Dedifferentiated amniotic fluid mesenchymal stem cell (primary cell): ENCODE measurements at regions not wholly inside any gene's neighbourhood (a gene's known extent, or its start where the extent isn't known, plus 50 kb on each side); places are given as distances from the start of the nearest gene placed in this dataset.
"Not testable (repeated sequence)": the region's sequence is repeated elsewhere in the genome, so short reads cannot be mapped to it uniquely, and the experiment has no call there.

ENCODE experiments used
- DNase-seq: peaks from one replicate; pipeline ENCODE4 v3.0.0-alpha.2; 2016; ENCODE audit errors: extremely low spot score

DNA sequence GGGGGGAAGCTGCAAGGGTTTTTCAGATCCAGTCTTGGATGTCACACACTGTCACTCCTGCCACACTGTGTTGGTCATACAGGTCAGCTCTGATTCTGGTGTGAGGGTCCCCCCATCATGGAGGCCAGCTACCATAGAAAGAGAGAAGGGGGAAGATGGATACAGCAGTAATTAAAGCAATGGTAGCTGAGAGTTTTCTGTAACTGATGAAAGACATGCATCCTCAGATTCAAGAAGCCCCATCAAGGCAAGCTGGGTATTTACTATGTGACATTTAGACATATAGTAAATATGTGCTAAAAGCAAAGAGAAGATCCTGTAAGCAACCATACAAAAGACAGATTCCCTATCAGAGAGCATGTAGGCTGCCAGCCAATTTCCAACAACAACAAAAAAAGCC is 110.9 kb upstream of the COL5A1 start:
- DNase-seq, result no peak

DNA sequence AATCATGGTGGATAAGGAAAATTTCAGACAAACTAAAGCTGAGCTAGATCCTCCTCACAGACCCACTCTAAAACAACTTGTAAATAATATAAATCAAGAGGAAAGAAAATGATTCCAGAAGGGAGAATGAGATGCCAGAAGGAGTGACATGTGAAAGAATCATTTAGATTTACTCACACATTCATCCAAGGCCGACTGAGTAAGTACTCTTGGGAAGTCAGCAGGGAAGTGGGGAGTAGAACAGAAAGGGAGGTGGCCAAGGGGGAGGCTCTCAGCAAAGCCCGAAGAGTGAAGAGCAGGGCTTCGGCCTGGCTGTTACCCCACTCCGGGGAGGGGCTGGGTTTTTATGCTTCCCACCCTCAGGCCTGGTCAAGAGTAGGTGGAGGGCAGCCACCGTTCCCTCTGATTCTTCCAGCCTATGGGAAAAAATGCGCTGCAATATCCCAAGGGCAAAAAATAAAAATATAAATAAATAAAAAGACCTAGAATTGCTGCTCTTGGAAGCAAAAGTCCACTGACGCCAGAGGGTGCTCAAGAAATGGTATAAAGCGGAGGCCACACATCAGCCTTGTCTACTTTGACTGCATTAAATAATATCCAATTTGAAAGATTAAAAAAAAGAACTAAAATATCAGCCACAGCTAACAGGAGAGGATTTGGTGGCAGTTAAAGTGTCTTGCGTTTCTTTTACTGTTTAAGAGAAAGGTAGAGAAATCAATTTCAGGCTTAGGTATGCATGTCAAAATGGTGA is 110.2 kb upstream of the COL5A1 start:
- no peak for DNase-seq

DNA sequence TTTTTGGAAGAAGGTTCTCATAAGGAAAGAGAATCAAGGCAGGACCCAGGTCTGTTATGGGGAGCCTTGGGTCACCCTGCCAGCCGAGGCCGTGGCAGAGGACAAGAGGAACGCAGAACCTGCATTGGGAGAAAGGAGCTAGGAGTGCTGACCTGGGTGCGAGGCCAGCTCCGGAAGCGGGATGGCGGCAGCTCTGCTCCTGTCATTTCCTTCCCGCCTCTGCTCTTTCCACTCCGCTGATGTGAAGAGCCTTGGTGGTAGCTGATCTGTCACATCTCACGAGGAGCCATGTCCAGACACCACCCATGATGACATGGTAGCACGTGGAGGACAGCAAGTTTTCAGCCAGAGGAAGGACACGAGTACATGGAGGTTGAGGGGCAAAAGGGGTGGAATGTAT is 109.5 kb upstream of the COL5A1 start:
- DNase-seq, result no peak

DNA sequence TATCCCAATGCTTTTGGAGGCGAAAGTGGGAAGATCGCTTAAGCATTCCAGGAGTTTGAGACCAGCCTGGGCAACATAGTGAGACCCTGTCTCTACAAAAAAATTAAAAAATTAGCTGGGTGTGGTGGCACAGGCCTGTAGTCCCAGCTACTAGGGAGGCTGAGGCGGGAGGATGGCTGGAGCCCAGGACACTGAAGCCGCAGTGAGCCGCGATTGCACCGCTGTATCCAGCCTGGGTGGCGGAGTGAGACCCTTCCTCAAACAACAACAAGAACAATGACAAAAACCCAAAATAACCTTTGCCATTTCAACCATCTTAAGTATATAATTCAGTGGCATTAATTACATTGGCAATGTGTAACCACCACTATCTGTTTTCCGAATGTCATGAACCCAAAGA is 108.9 kb upstream of the COL5A1 start:
- DNase-seq, result not testable (repeated sequence)

DNA sequence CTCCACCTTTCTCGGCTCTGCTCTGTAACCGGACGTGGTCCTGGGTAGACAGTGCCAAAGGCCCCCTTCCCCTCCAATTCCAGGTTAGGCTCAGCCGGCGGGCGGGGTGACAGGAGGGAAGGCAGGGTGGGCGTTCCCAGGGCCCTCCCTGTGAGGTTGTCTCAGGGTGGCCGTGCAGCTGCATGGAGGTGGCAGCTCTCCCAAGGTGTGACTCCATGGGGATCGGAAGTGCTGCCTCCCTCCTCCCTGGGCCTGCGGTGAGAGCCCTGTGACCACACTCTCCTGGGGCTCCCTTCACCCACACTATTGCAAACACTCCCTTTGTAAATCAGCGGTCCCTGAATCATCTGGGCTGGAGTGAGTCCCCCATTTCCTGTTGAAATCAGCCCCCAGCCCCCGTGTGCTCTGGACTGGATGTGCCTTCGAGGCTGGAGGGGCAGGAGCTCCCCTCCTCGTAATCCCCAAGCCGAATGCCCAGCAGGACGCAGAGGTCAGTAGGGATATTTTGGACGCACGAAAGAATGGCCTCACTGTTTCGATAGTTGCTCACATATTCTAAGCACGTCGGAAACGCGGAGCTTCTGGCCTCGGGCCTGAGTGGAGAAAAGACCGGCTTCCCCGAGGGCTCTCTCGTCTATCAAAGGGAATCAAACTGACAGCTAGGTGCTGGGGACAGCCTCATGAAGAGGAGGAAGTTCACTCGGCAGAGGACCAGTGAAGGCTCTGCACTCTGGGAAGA is 107.6 kb upstream of the COL5A1 start:
- no peak for DNase-seq

DNA sequence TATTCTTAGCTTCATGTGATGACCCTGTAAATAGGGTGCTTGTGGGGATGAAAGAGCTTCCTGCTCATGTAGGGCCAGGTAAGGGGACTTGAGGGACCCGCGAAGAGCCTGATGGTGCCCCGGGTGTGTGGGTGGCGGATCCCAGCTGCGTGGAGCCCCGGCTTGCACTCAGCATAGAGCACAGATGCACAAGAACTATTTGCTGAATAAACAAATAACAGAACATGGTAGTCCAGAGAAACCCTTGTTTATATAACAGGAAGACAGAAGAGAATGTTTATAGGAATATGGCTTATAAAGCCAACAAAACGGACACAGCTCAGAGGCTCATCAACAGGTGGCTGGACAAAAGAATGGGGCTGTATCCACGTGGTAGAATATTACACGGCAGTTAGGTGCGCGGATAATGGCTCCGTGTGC is 106.9 kb upstream of the COL5A1 start:
- no peak for DNase-seq

DNA sequence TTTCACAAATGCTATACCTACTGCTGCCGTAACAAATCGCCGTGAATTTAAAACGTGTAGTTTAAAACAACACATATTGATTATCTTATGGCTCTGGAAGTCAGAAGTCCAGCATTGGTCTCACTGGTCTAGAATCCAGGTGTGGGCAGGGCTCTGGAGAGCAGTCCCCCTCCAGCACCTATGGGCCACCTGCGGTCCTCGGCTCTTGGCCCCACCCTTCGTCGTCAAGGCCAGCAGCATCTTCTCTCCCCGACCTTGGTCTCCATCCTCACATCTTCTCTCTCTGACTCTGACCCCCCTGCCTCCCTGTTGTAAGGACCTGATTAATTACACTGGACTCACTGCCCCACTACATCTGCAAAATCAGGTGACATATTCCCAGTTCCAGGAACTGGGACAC is 106.4 kb upstream of the COL5A1 start:
- no peak for DNase-seq

DNA sequence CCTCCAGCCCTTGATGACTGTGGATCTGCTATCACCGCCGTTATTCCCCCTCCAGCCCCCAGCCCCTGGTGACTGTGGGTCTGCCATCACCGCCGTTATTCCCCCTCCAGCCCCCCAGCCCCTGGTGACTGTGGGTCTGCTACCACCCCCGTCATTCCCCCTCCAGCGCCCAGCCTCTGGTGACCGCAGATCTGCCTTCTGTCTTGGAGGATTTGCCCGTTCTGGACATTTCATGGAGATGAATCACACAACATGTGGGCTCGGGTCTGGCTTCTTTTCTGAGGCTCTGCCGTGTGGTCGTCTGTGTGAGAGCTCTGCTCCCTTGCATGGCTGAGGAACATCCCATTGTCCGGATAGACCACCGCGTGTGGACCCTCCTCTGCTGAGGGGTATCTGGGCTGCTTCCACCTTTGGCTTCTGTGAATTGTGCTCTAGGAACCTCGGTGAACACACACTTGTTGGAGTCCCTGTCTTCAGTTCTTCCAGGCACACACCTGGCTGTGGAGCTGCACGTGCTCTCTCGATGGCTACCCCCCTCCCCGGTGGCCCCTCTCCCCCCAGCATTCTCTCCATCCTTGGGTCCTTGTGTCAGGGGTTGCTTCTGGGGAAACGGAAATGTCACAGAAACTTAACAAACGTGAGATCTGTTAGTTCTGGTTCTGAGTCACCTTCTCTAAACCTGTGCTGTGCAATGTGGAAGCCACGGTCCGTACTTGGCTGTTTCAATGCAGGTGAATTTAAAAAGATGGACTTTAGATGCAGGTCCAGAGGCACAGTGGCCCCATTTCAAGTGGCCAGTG is 105.3 kb upstream of the COL5A1 start:
- DNase-seq, result peak; percentile 82

DNA sequence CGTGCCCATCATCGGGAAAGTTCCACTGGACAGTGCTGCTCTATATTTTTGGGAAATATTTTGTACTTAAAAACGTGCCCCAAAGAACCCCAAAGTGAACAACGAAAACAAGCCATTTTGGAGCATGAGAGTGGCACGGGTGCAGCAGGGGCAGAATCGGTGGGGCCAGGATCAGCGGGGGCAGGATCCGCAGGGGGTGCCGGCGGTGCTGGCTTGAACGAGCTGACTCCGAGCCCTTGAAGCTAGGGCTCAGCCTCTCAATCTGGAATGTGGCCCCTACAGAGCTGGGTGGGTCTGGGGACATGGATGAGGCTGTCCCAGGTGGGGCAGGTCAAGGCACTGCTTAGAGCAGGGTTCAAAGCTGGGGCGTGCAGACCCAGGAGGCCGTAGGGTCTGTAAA is 104.7 kb upstream of the COL5A1 start:
- no peak for DNase-seq

DNA sequence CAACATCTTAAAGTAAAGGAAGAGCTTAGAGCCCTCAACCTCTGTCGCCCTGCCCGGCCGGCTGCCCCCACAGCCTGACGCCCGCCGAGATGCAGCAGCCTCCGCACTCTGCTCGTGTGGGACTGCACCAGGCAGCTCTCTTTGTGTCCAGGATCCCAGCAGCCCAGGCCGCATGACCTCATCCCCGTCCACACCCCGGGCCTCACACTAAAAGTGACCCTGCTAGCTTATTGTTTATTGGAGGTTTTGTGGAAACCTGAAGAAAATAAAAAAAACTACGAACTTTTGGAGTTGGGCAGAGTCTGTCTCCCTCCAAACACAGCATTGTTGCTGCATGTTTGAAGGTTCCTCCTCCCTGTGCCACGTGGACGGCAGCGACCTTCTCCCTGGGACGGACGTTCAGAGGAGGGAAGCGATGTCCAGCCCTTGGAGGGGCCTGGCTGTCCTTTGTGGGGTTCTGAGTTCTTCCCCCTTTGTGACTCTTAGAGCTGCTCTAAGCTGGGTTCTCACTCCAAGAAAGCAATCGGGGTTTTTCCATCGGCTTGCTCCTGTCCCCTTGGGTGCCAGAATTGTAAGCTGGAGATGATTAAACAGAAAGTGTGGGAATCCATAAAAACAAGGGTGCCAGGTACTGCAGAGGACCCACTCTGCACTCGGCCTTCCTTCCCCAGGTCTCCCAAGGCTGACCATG is 103.5 kb upstream of the COL5A1 start:
- no peak for DNase-seq

DNA sequence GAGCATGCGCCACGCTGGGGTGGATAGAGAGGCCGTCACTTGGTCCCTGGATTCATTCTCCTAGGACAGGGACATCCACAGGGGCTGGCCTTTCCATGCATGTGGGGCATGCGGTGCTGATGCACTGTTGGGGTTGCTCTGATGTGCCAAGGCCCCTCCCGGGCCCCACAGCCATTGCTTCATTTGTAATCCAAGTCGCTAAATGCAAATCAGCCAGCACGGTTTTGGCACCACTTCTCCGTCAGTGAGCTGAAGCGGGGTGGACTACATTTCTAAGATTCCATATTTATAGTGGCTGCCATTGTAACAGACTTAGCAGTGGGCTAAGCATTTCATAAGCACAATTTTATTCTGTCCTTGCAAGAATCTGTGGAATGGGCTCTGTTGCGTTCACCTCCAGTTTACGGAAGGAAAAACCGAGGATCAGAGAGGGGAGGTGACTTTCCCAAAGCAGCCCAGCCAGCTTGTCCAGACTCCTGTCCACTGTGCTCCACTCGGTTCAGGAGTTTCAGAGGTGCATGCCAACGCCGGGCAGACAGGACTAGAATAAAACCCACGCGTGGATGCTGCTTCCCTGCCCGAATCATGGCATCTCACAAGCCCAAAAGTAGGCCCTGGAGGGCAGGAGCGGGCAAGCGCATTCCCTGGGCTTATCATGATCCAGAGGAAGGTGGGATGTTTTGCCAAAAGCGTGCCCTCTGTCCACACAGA is 102.6 kb upstream of the COL5A1 start:
- no peak for DNase-seq

DNA sequence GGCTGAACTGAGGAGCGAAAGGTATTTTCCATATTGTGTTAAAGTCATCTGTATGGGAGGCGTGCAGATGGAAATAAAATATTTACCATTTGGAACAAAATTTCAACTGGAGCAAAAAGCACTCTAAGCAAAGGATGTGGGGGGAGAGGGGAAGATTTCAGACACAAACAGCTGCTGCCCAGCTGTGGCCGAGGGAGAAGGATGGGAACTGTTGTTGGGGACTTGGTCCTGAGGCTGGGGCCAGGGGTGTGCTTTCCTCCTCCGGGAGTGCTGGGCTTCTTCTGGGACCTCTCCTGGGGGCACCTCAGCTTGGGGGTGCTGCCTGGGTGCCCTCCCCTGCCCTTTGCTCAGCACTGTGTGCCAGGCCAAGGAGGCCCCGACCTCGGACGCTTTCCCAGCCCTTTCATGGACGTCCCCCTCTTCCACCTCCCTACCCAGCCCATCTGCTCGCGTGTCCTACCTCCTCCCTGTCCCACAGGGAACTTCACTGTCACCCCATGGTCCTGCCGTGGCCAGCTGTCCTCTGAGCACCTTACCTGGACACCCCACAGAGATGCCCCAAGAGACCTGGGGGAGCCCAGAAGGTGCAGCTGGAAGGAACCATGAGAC is 101.9 kb upstream of the COL5A1 start:
- DNase-seq, result no peak

DNA sequence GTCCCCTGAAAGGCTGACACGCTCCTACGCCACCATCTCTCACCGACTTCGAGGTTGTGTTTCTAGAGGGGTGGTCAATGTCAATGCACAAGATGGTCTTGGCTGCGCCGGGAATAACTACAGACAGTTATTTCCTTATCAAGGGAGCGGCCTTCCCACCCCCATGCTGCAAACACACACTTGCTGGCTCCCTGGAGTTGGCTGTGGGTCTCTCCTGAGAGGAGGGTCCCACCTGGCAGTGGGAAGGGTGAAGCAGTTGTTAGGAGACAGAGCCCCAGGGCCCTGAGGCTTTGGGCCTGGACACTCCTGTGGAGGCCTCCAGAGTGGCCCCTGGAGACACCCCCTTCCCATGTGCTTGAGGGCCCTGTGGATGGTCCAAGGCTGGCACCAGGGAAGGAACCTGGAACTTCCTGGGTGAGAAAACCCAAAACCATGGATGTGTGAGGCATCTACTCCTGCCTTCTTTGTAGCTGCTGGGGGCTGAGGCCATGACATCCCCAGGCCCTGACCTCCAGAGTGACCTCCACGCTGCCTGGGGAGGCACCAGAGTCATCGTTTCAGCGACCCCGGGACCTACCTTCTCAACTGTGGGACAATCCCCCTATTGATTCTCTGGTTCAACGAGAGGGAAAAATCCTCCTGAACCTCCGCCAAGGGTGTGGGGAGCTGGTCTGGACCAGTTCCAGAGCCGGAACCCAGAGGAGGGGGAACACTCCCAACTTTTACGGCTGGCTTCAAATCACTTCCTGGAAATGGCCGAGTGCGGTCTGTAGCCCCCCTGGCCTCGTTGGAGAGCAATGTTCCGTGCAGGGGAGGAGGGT is 101.1 kb upstream of the COL5A1 start:
- DNase-seq, result no peak

DNA sequence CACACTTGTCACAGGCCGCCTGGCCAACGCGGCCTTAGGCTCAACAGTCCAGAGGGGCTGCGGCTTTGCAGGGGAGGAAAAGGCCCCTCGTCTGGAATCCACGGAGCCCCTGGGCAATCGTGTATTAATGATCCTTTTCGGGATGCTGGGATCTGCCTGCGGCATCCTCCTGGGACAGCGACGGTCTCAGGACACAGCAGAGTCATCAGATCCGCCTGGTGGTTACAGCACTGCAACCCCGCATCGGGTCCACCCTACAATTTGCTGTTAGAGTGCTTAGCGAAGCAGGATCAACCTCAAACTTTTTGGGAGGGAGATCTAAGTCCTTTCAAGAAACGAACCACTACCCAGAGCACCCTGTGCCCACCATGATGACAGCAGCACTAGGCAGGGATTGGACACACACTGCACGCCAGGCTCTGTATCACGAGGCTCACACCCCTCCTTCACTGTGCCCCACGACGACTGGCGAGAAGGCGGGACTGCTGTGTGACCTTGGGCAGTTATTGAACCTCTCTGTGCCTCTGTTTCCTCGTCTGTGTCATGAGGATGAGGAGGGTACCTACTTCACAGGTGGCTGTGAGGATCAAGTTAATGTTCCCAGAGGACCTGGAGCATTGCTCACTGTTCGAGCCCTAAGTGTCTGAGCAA is 100.4 kb upstream of the COL5A1 start:
- no peak for DNase-seq

DNA sequence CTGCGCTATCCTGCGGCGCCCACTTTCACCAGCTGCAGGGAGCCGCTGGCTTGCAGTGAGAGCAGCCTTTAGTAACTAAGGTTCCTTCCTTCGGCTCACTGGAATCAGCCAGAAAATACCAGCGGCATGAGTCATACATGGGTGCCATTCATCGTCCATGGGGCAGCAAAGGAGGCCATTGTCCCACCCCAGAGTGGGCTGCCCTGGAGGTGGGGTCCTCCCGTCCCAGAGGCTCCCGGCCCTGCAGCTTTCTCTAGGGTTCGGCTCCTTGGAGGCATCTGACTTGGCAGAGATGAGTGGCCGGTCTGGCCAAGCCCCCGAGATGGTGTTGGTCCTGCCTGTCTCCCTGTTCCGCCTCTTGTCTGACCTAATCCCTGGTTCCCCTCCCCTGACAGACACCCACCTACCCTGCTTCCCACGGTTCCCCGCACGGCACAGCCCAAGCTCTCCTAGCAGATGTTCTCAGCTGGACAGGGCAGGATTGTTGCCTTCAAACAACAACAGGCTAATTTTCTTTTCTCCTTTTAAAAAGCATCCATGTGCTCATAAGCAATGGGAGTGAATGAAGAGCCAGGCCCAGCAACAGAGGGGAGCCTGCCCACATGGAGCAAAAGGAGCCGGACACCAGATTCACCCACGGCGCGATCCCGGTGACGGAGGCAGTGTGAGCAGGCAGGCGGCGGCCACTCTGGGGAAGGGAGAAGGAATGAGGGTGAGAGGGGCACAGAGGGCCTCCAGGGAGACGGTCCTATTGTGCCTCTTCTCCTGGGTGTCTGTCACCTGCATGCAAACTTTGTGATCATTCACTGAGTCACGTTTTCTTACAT is 97.0 kb upstream of the COL5A1 start:
- peak; percentile 65 for DNase-seq

DNA sequence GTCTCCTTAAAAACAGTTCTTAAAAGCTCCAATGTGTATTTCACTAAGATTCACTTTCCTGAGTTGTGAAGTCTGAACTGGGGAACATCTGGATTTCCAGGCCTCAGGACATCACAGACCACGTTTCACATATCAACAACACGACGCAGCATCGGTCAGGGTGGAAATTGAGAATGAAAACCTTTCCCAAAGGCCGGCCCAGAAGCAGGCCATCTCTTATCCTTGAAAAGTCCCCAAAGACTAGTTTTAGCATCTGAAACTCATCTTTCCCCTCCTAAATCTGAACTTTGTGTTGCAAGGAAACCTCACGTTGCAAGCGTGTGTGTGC is 96.4 kb upstream of the COL5A1 start:
- DNase-seq, result no peak

DNA sequence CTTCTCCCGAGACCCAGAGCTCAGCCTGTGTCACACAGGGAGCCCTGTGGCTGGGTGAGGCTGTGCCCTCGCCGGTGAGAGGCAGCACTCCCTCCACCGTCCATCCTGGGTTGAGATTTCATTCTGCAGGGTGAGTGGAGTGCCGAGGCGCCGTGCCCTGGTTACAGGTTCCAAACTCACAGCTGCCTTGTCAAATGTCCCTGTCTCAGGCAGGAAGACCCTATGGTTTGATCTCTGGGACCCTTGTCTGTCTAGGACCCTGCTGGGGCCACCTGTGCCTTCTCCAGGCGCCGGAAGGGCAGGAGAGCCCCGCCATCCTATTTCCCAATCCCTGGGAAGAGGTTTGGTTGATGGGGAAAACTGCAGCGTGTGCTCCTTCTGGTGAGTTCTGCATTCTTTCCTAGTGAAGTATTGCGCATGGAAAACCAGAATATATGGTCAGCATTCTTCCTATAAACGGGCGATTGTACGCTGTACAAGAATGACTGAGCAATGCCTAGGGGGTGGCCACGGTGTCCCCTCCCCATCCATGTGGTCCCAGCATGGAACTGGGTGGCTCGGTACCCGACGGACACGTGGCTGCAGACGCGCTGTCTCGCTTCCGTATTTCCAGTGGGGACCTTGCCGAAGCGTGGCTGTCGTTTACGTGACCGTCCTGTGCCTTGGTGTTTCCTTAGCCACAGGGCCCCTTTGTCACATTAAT is 95.9 kb upstream of the COL5A1 start:
- peak; percentile 78 for DNase-seq

DNA sequence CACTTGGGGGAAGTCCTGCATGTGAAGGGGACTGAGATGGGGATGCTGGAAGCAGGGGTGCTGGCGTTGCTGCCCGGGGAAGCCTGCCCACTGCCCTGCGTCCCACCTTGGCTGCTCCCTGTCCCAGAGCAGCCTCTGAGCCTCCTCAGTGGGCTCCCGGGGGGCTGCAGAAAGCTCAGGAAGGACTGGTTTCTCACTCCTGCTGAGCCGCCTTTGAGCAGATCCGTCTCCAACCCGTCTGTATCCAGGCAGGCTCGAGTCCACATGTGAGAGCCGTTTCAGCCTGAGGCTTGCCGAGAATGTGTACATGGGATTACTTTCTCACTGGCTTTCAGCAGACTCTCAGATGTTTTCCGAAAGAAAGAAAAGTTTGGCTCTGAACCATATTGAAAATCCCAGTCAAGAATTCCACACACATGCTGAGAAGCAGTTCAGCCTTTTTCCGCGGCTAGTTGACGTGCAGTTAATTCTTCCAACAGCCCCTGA is 95.3 kb upstream of the COL5A1 start:
- peak; percentile 63 for DNase-seq
